Testis (tissue), 2 donors: ENCODE measurements at regions not wholly inside any gene's neighbourhood (a gene's known extent, or its start where the extent isn't known, plus 50 kb on each side); places are given as distances from the start of the nearest gene placed in this dataset.

Experiments
- CTCF ChIP-seq, 3 experiments: fragments of 450-650 bp in 2 of 3; fragments of 200-600 bp in 1 of 3; sonication (generic) in 1 of 3; IDR thresholded peaks; one replicate each; pipeline ENCODE4 v1.5.1; 2016 to 2019; ENCODE audit warnings: antibody characterized with exemption in 3 of 3, mild to moderate bottlenecking in 2 of 3, moderate library complexity in 1 of 3
- POLR2A ChIP-seq: fragments of 450-650 bp; IDR thresholded peaks from one replicate; pipeline ENCODE4 v1.6.1; 2017; ENCODE audit warnings: antibody characterized with exemption, mild to moderate bottlenecking, moderate library complexity

- TF ChIP-seq CTCF (IDR thresholded peaks at IDR 0.05) (no peak), POLR2A (no peak)
Observed at GRCh38 chr15:66884661-66885237, 180.7 kb upstream of the SMAD3 start.
